GM12892 (cell line): ENCODE measurements at regions not wholly inside any gene's neighbourhood (a gene's known extent, or its start where the extent isn't known, plus 50 kb on each side); places are given as distances from the start of the nearest gene placed in this dataset.

Source experiments
- DNase-seq: peaks from one replicate; pipeline ENCODE4 v3.0.0; 2011; ENCODE audit not compliant: insufficient read length
- FAIRE-seq: peaks from 2 replicates; lab custom pipeline; 2011; peaks lifted over from hg19 to GRCh38; lab: Jason Lieb, UNC
- POLR2A ChIP-seq: IDR thresholded peaks from 2 replicates; pipeline ENCODE4 v1.6.1; 2011; ENCODE audit warnings: low read depth, low read length, control low read depth
- POLR2AphosphoS5 ChIP-seq: IDR thresholded peaks from 2 replicates; pipeline ENCODE4 v1.6.1; 2011; ENCODE audit warnings: low read depth, low read length, control low read depth
- TAF1 ChIP-seq: IDR thresholded peaks from 2 replicates; pipeline ENCODE4 v1.6.1; 2011; ENCODE audit warnings: low read depth, mild to moderate bottlenecking, control low read depth, low read length, borderline replicate concordance

- TF ChIP-seq POLR2A, result no peak
- TF ChIP-seq TAF1, result no peak
- no peak for FAIRE-seq
- no peak for DNase-seq
Measured at GRCh38 chr6:19324376-19324775, 512.8 kb upstream of the ID4 start.

GRCh38 chr6:19325335-19325789, 511.8 kb upstream of the ID4 start:
- DNase-seq (no peak), FAIRE-seq (no peak)
- TF ChIP-seq TAF1, result no peak
- no peak for TF ChIP-seq POLR2A
- no peak for TF ChIP-seq POLR2AphosphoS5

DNA sequence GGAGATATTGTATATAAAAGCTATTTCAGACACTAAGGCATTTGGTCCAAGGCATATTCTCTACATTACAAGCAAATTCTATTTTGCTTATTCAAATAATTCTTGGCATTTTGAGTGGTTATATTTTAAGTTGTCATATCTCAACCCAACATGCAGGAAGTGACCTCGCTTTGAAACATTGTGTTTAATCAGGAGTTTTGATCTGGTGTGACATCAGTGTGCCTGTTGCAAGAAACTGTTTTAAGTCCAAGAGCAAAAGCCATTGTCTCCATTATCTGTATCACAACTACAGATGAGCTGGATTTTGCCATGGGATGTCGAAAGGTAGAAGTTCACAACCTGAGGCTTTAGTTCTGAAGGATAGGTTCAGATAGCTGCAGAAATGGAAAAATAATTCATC, 509.9 kb upstream of the ID4 start:
- no peak for FAIRE-seq

GRCh38 chr6:19327661-19328060, 509.5 kb upstream of the ID4 start:
- DNase-seq, result no peak
- no peak for TF ChIP-seq POLR2AphosphoS5
- TF ChIP-seq POLR2A, result no peak
- TF ChIP-seq TAF1, result no peak
- no peak for FAIRE-seq

More for the DNA sequence above, 509.9 kb upstream of the ID4 start:
- DNase-seq, result no peak
- no peak for TF ChIP-seq POLR2AphosphoS5
- TF ChIP-seq TAF1, result no peak
- TF ChIP-seq POLR2A, result no peak

GRCh38 chr6:19329078-19329477, 508.1 kb upstream of the ID4 start:
- FAIRE-seq (no peak), DNase-seq (no peak)
- TF ChIP-seq POLR2AphosphoS5, result no peak
- TF ChIP-seq POLR2A, result no peak
- TF ChIP-seq TAF1, result no peak

DNA sequence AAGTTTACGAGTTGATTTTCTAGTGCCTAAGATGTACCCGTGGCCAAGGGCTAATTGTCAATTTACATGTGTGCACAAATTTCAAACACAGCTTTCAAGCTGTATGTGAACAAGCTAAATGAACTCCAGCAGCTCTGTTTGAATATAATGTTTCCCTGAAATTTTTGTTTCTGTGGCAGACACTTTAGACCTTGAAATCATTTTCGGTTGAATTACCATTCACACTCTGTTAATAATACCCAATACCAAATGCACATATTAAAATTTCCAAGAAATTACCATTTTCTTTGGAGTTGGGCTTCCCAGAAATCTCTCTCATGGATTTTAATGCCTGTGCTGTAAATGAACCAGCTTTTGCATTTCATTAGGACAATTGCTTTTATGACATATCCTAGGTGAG, 506.1 kb upstream of the ID4 start:
- no peak for TF ChIP-seq POLR2AphosphoS5
- no peak for TF ChIP-seq POLR2A
- TF ChIP-seq TAF1, result no peak
- no peak for FAIRE-seq
- no peak for DNase-seq

DNA sequence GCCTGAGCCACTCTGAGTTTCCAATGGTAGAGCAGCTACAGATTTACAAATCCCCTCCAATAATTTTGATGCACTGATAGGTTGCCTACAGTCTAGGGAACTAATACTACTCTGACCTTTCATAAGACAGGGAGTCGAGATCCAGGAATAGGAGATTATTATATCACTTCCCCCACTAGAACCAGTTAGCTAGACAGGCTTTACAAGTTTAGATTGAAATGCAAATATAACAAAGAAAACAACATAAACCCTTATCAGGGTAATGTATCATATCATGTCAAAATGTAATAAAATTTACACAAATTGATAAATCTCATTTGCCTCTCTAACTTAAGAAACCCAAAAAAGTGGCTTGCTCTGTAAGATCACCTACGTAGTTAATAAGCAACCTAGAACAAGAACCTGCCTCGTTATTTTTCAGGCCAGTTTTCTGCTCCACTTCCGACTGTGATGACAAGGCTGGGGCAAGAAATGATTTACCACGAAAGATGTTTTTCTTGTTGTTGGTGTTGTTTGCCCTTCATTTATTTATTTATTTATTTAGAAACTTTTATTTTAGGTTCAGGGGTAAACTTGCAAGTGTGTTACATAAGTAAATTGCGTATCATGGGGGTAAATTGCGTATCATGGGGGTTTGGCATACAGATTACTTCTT, 504.2 kb upstream of the ID4 start:
- no peak for DNase-seq
- no peak for FAIRE-seq
- TF ChIP-seq POLR2A (no peak), POLR2AphosphoS5 (no peak), TAF1 (no peak)

DNA sequence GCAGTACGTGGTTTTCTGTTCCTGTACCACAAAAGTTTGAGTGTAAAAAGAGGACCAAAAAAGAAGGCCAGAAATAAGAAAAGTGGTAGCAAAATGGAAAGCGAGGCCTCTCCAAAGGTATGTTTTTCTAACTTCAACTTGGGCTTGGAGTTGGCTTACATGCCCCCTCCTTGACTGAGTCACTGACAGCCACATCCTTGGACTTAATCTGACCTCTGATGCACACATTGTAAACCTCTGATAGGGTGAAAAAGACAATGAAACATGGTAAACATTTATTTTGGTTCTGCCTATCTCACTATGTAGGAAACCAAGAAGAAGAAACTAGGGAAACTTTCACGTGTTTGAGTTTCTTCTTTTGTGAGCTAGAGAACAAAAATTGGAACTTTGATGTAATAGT, 503.2 kb upstream of the ID4 start:
- DNase-seq (no peak), FAIRE-seq (no peak)
- TF ChIP-seq TAF1 (no peak), POLR2AphosphoS5 (no peak), POLR2A (no peak)

- DNase-seq, result no peak
- FAIRE-seq, result no peak
- no peak for TF ChIP-seq POLR2A
- TF ChIP-seq TAF1, result no peak
- TF ChIP-seq POLR2AphosphoS5, result no peak
Measured at GRCh38 chr6:19336579-19336978, 500.6 kb upstream of the ID4 start.

DNA sequence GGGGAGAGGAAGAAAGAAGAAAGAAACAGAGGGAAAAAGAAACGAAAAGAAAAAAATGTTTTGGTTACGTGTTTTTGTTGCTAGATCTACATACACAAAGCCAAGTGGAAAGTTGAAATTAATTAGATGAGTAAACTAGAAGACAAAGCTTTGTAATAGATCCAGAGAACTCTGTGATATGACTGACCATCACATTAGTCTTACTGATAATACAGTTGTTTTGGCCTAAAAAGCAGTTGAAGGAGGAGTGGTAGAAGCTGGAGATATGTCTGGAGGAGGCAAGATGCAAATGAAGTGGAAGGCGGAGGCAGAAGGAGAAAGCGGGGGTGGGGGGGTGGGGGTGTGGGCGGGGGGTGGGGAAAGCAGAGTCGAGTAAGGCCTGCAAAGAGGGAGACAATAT, 500.1 kb upstream of the ID4 start:
- FAIRE-seq (no peak), DNase-seq (no peak)
- TF ChIP-seq POLR2AphosphoS5, result no peak
- TF ChIP-seq TAF1, result no peak
- TF ChIP-seq POLR2A, result no peak

DNA sequence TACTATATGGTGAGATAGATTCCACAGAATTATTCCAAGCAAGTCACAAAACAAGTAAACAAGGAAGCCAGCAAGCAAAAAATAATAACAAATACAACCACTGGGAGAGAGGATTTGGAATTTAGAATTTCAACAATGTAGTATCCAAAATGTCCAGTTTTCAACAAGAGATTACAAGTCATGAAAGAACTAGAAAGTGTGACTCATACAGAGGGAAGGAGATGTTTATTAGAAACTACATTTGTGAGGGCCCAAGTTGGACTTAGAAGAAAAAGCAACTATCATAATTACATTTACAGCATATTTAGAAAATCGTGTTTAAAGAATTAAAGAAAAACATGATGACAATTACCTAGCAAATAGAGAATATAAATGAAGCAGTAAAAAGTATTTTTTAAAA, 494.6 kb upstream of the ID4 start:
- no peak for TF ChIP-seq TAF1
- no peak for TF ChIP-seq POLR2A
- no peak for TF ChIP-seq POLR2AphosphoS5
- no peak for DNase-seq
- no peak for FAIRE-seq

DNA sequence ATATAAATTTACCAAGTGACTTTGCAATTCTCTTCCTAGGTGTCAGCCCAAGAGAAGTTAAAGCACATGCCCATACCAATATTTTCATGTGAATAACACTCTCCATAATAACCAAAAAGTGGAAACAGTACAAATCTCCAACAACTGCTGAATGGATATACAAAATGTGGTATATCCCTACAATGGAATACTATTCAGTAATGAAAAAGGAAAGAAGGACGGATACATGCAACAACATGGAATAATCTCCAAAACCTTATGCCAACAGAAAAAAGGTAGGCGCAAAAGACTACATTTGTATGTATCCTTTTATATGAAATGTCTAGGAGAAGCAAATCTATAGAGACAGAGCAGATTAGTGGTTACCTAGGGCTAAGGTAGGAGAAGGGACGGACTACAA, 487.7 kb upstream of the ID4 start:
- DNase-seq, result no peak
- TF ChIP-seq POLR2A, result no peak
- no peak for FAIRE-seq
